Mononuclear cell (primary cell): ENCODE measurements at regions not wholly inside any gene's neighbourhood (a gene's known extent, or its start where the extent isn't known, plus 50 kb on each side); places are given as distances from the start of the nearest gene placed in this dataset.

ENCODE experiments used
- H3K27me3 ChIP-seq: 2 replicates; pipeline ENCODE4 v1.6.0; 2011; ENCODE audit warnings: low read length, control low read depth; ENCODE audit not compliant: insufficient read depth
- H3K4me1 ChIP-seq: 2 replicates; pipeline ENCODE4 v1.5.1; 2011; ENCODE audit warnings: mild to moderate bottlenecking, low read length, control low read depth; ENCODE audit not compliant: insufficient read depth
- H3K4me3 ChIP-seq: 2 replicates; pipeline ENCODE4 v1.5.1; 2011; ENCODE audit warnings: mild to moderate bottlenecking, low read length, moderate library complexity
- H3K9me3 ChIP-seq: 2 replicates; pipeline ENCODE4 v1.5.1; 2011; ENCODE audit warnings: low read depth, mild to moderate bottlenecking, control low read depth, low read length

DNA sequence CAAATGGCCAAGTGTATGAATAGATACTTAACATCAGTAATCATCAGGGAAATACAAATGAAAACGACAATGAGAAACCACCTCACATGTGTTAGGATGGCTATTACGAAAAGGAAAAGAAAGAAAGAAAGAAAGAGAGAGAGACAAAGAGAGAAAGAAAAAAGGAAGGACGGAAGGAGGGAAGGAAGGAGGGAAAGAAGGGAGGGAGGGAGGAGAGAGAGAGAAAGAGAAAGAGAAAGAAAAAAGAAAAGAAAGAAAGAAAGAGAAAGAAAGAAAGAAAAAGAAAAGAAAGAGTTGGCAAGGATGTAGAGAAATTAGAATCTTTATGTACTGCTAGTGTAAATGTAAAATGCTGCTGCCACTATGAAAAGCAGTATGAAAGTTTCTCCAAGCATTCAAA is 90.7 kb upstream of the DPT start:
- no peak overlapping the region for H3K4me3 ChIP-seq
- no peaks in the 10 kb centered on the region for H3K9me3 ChIP-seq
- no peaks in the 10 kb centered on the region for H3K27me3 ChIP-seq
- no peaks in the 10 kb centered on the region for H3K4me1 ChIP-seq

DNA sequence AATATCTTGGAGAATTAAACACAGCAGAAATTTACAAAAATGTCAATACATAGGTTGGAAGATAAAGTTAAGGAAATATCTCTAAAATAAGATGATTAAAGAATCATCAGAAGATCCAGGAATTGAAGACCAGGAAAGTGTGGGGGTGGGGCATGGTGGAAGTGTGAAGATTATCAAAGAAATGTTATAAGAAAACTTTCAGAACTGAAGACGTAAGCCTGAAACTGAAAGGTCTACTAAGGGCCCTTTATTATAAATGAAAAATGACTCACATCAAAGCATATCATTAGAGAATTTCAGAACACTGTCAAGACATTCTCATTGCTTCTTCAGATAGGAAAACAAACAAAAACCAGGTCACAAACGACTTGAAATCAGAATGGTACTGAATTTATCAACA is 92.4 kb upstream of the DPT start:
- no peaks in the 10 kb centered on the region for H3K4me1 ChIP-seq
- H3K27me3 ChIP-seq = no peaks in the 10 kb centered on the region
- no peak overlapping the region for H3K4me3 ChIP-seq
- H3K9me3 ChIP-seq = no peaks in the 10 kb centered on the region

DNA sequence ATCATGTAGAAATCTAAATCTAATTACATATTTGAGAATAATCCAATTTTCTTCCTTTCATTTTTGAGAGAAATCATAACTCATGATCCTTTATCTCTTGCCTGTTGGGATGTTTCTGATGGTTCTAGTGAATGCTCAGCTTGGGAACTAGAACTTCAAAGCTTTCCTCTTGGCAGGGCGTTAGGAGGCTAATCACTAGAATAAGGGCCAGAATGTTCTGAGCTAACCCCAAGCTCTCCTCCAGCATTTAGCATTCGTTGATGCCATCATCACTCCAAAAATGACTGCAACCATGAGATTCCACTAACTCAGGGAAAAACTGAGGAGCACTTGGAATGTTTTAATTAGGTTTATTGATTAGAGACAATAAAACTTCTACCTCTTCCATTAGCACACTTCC is 93.9 kb upstream of the DPT start:
- Histone ChIP-seq H3K9me3 (no peaks in the 10 kb centered on the region), H3K27me3 (no peaks in the 10 kb centered on the region), H3K4me1 (no peaks in the 10 kb centered on the region), H3K4me3 (no peak overlapping the region)

DNA sequence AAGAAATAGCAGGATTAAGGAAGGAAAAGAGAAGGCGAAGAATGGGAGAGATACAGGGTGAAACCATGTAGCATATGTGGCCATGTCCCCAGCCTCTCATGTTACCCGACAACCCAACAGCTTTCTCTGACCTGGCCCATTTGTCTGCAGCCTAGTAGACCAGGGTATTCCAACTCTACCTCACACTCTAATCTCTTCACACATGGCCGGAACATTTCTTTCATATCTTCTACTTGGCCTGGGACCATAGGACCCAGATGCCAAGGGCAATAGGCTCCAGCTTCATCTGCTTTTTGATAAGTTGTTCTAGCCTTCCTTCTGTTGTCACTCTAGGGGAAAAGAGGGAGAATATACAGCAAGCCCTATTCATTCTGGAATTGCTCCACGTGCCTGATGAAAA is 95.0 kb upstream of the DPT start:
- H3K27me3 ChIP-seq = no peaks in the 10 kb centered on the region
- H3K4me3 ChIP-seq = no peak overlapping the region
- H3K4me1 ChIP-seq = no peaks in the 10 kb centered on the region
- H3K9me3 ChIP-seq = no peaks in the 10 kb centered on the region

DNA sequence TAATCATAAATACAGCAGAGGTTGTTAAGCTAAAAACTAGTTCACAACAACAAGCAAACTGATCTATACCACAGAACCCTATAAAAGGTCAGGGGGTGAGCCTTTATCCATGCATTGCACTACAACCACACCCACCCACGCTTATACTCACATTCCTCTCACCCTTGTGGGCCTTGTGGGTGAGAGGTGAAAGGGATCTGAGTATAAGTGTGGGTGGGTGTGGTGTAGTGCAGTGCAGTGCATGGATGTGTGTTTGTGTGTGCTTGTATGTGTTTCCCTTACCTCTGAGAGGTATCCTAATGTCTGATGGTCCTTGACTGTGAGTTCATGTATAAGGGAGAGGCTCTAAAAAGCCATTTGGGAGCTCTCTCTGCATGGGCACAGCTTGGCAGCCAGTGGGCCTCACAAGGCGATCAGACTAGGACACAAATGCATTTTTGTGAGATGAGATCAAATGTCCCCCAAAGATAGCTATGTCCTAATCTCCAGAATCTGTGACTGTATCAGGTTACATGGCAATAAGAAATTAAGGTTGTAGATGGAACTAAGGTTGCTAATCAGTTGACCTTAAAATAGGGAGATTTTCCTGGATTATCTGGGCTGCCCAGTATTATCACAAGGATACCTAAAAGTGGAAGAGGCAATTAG is 95.5 kb upstream of the DPT start:
- Histone ChIP-seq H3K4me3 (no peak overlapping the region), H3K27me3 (no peaks in the 10 kb centered on the region), H3K4me1 (no peaks in the 10 kb centered on the region), H3K9me3 (no peaks in the 10 kb centered on the region)

DNA sequence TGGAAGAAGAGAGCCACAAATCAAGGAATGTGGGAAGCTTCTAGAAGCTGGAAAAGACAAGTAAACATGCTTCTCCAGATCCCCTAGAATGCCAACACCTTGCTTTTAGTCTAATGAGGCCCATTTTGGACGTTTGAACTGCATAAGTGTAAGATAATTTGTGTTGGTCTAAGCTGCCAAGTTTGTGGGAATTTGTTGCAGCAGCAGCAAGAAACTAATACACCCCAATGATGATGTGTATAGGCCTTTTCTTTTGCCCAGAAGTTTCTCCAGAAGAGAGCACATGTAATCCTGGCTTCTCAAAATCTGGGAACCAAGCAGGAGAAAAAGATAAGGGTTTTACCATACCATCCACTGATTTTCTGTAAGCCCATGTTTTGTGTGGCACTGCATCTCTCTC is 96.1 kb upstream of the DPT start:
- Histone ChIP-seq H3K4me3 (no peak overlapping the region), H3K4me1 (no peaks in the 10 kb centered on the region), H3K27me3 (no peaks in the 10 kb centered on the region), H3K9me3 (no peaks in the 10 kb centered on the region)

DNA sequence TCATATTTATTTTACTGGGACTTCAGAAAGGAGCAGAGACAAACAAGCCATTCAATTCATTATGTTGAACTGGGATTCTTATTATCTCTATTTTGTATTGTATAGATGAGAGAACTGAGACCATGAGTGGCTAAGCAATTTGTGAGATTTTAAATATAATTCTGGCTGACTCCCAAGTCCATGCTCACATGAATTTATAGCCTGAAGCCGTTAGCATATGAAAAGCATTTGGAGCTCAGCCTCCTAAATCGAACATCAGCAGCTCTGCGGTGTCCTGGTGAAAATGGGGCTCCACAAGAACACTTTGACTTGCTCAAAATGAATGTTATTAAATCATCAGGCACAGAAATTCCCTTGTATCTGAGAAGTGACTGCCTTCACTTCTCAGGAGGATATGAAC is 96.8 kb upstream of the DPT start:
- Histone ChIP-seq H3K9me3 (no peaks in the 10 kb centered on the region), H3K27me3 (no peaks in the 10 kb centered on the region), H3K4me1 (no peaks in the 10 kb centered on the region), H3K4me3 (no peak overlapping the region)

DNA sequence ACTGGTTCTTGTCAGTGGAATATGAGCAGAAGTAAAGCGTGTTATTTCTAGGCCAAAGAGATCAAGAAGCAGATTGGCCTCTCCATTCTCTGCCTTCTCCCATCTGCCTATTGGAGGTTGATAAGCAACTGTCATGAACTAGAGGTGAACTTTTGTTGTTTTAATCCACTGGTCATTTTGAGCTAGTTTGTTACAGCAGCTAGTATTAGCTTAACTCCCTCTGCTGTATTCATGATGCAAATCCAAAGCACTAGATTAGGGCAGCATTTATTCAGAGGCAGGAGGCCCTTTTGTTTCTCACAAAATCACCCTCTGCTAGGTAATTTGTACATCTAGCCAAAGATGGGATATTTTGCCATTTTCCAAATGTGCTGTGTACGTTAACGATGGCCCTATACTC is 97.3 kb upstream of the DPT start:
- no peaks in the 10 kb centered on the region for H3K27me3 ChIP-seq
- no peak overlapping the region for H3K4me3 ChIP-seq
- no peaks in the 10 kb centered on the region for H3K4me1 ChIP-seq
- H3K9me3 ChIP-seq = no peaks in the 10 kb centered on the region

DNA sequence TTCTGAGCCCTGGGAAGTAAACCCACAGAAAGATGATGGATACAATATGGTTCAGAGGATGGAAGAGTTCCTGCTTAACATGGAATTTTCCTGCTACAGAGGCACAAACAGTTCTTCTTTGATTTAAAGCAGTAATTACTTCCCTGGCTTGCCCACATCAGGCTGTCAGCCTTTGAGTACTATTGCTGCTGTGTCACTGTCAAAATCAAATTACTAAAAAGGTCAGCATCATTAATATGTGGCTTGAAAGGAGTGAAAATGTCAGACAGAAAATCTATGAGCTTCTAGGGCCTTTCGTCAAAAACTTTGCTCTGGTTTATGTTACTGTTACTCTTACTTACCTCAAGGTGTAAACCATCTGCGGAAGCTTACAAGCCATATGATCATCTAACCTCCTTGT is 98.6 kb upstream of the DPT start:
- no peak overlapping the region for H3K4me3 ChIP-seq

DNA sequence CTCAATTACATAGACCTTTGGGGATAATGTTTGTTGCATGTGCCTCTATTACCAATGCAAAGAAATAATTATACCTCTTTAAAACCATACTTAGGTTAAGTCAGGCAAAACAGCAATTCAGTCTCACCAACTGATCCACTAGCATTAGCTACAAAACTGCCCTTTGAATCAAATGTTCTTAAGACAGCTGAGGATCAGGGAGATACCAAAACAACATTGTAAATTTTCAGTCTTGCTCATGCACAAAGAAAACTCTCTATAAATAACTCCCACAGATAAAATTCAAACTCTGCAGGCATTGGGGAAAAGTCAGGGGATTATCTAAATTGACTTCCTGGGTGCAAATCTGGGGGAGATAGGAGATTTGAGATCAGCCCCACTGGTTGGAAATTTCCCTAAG is 100.9 kb upstream of the DPT start:
- Histone ChIP-seq H3K4me3 (no peak overlapping the region), H3K4me1 (peaks cover 8% of the 10 kb centered on the region), H3K27me3 (no peaks in the 10 kb centered on the region), H3K9me3 (no peaks in the 10 kb centered on the region)

More for the DNA sequence above, 98.6 kb upstream of the DPT start:
- H3K27me3 ChIP-seq = no peaks in the 10 kb centered on the region
- no peaks in the 10 kb centered on the region for H3K4me1 ChIP-seq
- no peaks in the 10 kb centered on the region for H3K9me3 ChIP-seq

DNA sequence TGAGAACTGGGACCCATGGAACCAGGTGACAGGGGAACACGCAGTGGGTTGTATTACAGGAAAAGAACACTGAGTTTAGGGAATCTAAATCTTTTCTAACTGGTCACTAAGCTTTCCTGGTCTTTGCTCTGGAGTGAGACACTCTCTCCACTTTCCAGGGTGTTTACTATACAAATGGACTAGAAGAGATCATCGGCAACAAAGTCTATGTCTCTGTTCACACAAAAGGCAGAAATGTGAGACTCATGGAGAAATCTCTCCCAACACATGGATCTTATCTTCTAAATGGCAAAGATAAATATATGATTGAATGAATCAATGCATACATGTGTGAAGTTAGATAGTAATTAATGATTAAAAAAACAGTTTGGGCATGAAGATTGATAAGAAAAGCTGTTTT is 101.6 kb upstream of the DPT start:
- peaks cover 8% of the 10 kb centered on the region for H3K4me1 ChIP-seq
- no peaks in the 10 kb centered on the region for H3K27me3 ChIP-seq
- H3K4me3 ChIP-seq = no peak overlapping the region

DNA sequence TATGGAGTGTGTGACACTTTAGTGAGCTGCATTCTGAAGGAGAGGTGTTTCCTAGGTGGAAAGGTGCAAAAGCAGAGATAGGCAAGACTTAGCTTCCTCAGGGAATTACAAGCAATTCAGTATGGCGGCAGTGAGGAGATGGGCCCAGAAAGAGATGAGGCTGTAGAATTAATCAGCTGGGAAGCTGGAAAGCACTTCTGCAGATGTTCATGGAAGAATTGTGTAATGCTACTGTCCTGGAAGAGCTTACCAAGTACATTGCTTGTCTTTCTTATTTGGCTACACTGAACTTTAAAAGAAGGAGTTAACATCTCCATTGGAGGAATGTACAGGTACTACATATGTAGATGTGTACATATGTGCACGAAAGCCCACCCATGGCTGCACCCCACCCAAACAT is 103.7 kb upstream of the DPT start:
- no peaks in the 10 kb centered on the region for H3K27me3 ChIP-seq
- peaks cover 8% of the 10 kb centered on the region for H3K4me1 ChIP-seq
- no peak overlapping the region for H3K4me3 ChIP-seq
- H3K9me3 ChIP-seq = no peaks in the 10 kb centered on the region

More for the DNA sequence above, 101.6 kb upstream of the DPT start:
- no peaks in the 10 kb centered on the region for H3K9me3 ChIP-seq

DNA sequence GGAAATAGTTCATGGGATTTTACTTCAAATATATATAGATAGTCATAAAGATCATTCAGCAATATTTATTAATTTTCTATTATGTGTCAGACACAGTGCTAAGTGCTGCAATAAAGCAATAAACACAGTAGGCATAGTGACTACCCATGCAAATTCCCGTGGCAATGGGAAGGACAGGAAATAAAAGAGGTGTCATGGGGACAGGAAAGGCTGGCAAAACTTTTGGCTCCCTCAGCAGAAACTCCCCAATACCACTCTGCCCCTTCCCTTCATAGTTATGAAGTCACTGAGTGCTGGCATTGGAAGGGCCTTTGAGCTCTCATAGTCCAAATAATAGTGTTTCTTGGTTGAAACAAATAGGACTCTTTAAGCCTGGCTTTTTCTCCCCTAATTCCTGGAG is 104.4 kb upstream of the DPT start:
- H3K27me3 ChIP-seq = no peaks in the 10 kb centered on the region
- H3K9me3 ChIP-seq = no peaks in the 10 kb centered on the region
- H3K4me3 ChIP-seq = no peak overlapping the region
- peaks cover 8% of the 10 kb centered on the region for H3K4me1 ChIP-seq

DNA sequence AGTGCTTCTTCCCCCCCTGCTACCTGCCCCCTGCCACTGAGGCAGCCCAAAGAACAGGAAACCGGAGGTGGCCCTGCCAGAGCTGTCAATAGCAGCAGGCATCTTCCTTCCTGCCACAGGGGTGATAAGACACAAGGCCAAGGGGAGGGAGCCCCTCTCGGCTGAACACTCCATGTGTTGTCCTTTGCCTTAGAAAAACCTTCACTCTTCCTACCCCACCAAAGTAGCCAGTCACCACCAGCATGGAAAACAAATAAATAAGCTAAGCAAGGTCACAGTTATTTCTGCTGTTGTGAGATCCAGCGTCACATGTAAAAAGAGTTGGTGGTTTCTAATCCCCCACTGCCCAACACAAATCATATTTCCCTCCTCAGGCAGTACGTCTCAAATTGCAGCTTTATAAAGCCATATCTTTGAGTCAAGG is 104.8 kb upstream of the DPT start:
- Histone ChIP-seq H3K27me3 (no peaks in the 10 kb centered on the region), H3K4me3 (no peak overlapping the region), H3K4me1 (peaks cover 8% of the 10 kb centered on the region), H3K9me3 (no peaks in the 10 kb centered on the region)

DNA sequence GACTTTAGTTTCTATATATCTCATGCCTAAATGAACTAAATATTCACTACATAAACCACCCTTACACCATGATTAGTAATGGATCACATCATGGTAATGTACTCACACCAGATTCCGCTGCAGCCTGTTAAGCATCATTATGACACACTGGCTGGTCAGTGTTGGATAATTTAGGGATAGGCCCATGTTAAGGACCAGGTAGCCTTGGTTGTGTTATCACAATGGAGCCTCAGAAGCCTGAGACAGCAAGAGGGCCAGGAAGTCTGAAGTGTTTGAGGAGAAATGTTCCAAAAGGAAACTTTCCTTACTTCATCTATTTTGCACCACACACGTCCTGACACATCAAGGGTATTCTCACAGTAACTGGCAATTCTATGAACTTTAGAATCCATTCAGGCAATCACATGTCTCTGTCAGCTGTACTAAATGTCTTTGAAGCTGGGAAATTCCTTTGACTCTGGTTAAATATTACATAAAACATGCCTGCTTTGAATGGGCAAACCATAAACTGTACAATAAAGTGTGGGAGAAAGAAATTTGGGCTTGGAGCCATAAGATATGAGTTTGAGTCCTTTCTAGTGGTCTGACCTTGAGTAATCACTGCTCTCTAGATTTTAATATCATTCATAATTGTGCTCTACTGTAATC is 105.3 kb upstream of the DPT start:
- Histone ChIP-seq H3K9me3 (no peaks in the 10 kb centered on the region), H3K4me3 (no peak overlapping the region), H3K27me3 (no peaks in the 10 kb centered on the region), H3K4me1 (peaks cover 8% of the 10 kb centered on the region)

DNA sequence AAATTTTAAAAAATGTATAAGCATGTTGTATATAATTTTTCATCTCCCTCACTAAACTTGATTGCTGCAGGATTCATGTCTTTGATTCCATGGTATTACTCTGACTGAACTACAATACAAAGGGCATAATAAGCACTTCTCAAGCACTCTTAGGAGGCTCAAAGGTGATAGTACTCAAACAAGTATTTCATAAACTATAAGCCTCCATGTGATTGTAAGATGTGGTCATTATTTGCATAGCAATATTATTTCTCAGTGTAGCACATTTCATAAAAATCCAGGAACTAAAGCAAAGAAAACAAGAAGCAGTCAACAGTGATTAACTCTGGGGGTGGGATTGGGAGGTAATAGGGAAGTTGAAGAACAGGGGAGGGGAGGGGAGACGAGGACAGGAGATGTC is 106.2 kb upstream of the DPT start:
- Histone ChIP-seq H3K9me3 (no peaks in the 10 kb centered on the region), H3K27me3 (no peaks in the 10 kb centered on the region), H3K4me3 (no peak overlapping the region), H3K4me1 (peaks cover 8% of the 10 kb centered on the region)
